Hepatic stellate cell (primary cell): ENCODE measurements at regions not wholly inside any gene's neighbourhood (a gene's known extent, or its start where the extent isn't known, plus 50 kb on each side); places are given as distances from the start of the nearest gene placed in this dataset.

Experiments
- DNase-seq: peaks from one replicate; pipeline ENCODE4 v3.0.0; 2011; ENCODE audit warnings: low spot score

- DNase-seq = no peak
Measured at GRCh38 chr2:16565481-16565880, 100.2 kb downstream of the CYRIA start.

- DNase-seq = no peak
Measured at GRCh38 chr2:16561676-16562075, 104.0 kb downstream of the CYRIA start.

- DNase-seq = no peak
Measured at GRCh38 chr2:16561251-16561650, 104.4 kb downstream of the CYRIA start.

GRCh38 chr2:16559278-16560067 lies 106.2 kb downstream of the CYRIA start:
- no peak for DNase-seq

GRCh38 chr2:16554060-16554583 lies 111.5 kb downstream of the CYRIA start:
- no peak for DNase-seq

- no peak for DNase-seq
Measured at GRCh38 chr2:16553226-16553625, 112.4 kb downstream of the CYRIA start.

- no peak for DNase-seq
Measured at GRCh38 chr2:16552202-16552601, 113.4 kb downstream of the CYRIA start.

GRCh38 chr2:16548036-16548435 lies 117.6 kb downstream of the CYRIA start:
- DNase-seq = no peak

- DNase-seq = no peak
Measured at GRCh38 chr2:16546128-16546754, 119.4 kb downstream of the CYRIA start.

- no peak for DNase-seq
Measured at GRCh38 chr2:16538707-16539106, 126.9 kb downstream of the CYRIA start.

- DNase-seq = no peak
Measured at GRCh38 chr2:16537347-16537746, 128.3 kb downstream of the CYRIA start.

GRCh38 chr2:16526193-16526592 lies 139.4 kb downstream of the CYRIA start:
- no peak for DNase-seq

GRCh38 chr2:16525265-16525887 lies 140.3 kb downstream of the CYRIA start:
- no peak for DNase-seq

GRCh38 chr2:16523711-16524110 lies 141.9 kb downstream of the CYRIA start:
- no peak for DNase-seq

- DNase-seq = no peak
Measured at GRCh38 chr2:16522031-16522831, 143.4 kb downstream of the CYRIA start.

GRCh38 chr2:16520891-16521290 lies 144.7 kb downstream of the CYRIA start:
- DNase-seq = no peak

GRCh38 chr2:16515696-16516095 lies 149.9 kb downstream of the CYRIA start:
- DNase-seq = no peak

- DNase-seq = no peak
Measured at GRCh38 chr2:16513626-16514025, 152.0 kb downstream of the CYRIA start.

- no peak for DNase-seq
Measured at GRCh38 chr2:16511041-16511440, 154.6 kb downstream of the CYRIA start.

- no peak for DNase-seq
Measured at GRCh38 chr2:16509042-16509441, 156.6 kb downstream of the CYRIA start.

- no peak for DNase-seq
Measured at GRCh38 chr2:16508490-16508851, 157.2 kb downstream of the CYRIA start.
